ENCODE measurements at regions not wholly inside any gene's neighbourhood (a gene's known extent, or its start where the extent isn't known, plus 50 kb on each side); places are given as distances from the start of the nearest gene placed in this dataset.

DNA sequence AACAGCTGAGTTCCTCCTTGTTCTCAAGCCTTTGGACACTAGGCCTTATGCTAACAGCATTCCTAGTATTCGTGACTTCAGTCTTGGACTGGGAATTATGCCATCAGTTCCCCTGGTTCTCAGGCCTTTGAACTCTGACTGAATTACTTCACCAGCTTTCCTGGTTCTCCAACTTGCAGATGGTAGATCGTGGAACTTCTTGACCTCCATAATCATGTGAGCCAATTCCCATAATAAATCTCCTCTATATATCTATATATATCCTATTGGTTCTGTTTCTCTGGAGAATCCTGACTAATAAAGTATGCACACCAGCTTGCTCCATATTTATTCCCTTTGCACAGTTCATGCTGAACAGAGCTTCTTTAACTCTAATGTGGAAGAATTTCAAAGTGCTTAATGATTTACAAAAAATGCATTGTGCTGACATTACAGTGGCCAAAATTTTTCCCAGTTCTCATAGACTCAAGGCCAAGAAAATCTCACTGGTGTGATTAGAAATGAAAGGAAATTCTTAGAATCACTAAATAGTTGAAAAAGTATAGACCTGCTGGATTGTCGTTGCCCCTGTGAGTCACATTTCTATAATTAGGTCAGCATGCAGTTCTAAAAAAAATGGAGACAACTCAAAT lies 462.9 kb upstream of the ADAMTS5 start:
- intact Hi-C loops (cut with micrococcal nuclease), result no loop called here

GRCh38 chr21:27426196-27426595 lies 459.3 kb upstream of the ADAMTS5 start:
- peaks cover 19 to 23% of the 10 kb centered on the region in 2 donors for H3K9me3 ChIP-seq (replicated peaks in 1 of 2; ENCODE audit: control insufficient read depth in 1 of 2, insufficient read depth in 1 of 2, low read length in 2 of 2)
- intact Hi-C loops (cut with micrococcal nuclease), result no loop called here
- no peaks in the 10 kb centered on the region for H3K4me1 Mint-ChIP-seq
- no peak overlapping the region for H2AFZ ChIP-seq (ENCODE audit: insufficient read depth, low read depth, low read length, poor library complexity, severe bottlenecking)
- no peaks in the 10 kb centered on the region for H4K20me1 ChIP-seq (ENCODE audit: insufficient read depth, low read length)
- H3K27ac ChIP-seq (ENCODE audit: low read depth in 1 of 2, low read length in 2 of 2), result no peak overlapping the region
- no peaks in the 10 kb centered on the region for H3K79me2 ChIP-seq (ENCODE audit: insufficient read depth, low read length)
- no peaks in the 10 kb centered on the region for H3K36me3 ChIP-seq (replicated peaks in 1 of 2; ENCODE audit: control insufficient read depth in 1 of 2, insufficient read depth in 2 of 2, low read length in 2 of 2)
- no peaks in the 10 kb centered on the region for H3K36me3 Mint-ChIP-seq
- H3K9ac ChIP-seq (ENCODE audit: insufficient read depth, low read length, poor library complexity, severe bottlenecking), result no peak overlapping the region
- H3K9me3 Mint-ChIP-seq, result peaks cover 5 to 15% (median 7%) of the 10 kb centered on the region in 7 donors
- TF ChIP-seq, protein P1, sequence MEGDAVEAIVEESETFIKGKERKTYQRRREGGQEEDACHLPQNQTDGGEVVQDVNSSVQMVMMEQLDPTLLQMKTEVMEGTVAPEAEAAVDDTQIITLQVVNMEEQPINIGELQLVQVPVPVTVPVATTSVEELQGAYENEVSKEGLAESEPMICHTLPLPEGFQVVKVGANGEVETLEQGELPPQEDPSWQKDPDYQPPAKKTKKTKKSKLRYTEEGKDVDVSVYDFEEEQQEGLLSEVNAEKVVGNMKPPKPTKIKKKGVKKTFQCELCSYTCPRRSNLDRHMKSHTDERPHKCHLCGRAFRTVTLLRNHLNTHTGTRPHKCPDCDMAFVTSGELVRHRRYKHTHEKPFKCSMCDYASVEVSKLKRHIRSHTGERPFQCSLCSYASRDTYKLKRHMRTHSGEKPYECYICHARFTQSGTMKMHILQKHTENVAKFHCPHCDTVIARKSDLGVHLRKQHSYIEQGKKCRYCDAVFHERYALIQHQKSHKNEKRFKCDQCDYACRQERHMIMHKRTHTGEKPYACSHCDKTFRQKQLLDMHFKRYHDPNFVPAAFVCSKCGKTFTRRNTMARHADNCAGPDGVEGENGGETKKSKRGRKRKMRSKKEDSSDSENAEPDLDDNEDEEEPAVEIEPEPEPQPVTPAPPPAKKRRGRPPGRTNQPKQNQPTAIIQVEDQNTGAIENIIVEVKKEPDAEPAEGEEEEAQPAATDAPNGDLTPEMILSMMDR (IDR thresholded peaks at IDR 0.05), result no peak
- H3K27me3 Mint-ChIP-seq (ENCODE audit: low read depth in 3 of 3), result peaks cover 0 to 1% (median 0%) of the 10 kb centered on the region in 3 donors
- no CpG with 5 or more reads among the region's 1 CpG for WGBS (ENCODE audit: insufficient coverage)
- H3K27me3 ChIP-seq (ENCODE audit: control insufficient read depth in 2 of 2, insufficient read depth in 2 of 2, low read length in 2 of 2), result no peaks in the 10 kb centered on the region
- DNase-seq, result no peak
- H3K4me3 ChIP-seq (replicated peaks in 1 of 3; ENCODE audit: low read depth in 2 of 3, low read length in 3 of 3), result no peak overlapping the region
- no peak overlapping the region for H3K4me2 ChIP-seq (replicated peaks; ENCODE audit: extremely low read depth, low read length, poor library complexity, severe bottlenecking)
- H3K4me1 ChIP-seq (ENCODE audit: control insufficient read depth in 1 of 2, insufficient read depth in 2 of 2, low read length in 2 of 2), result no peaks in the 10 kb centered on the region
- H3K4me3 Mint-ChIP-seq, result no peak overlapping the region
- no peak overlapping the region for H3K27ac Mint-ChIP-seq

More for the DNA sequence above, 462.9 kb upstream of the ADAMTS5 start:
- H3K4me1 Mint-ChIP-seq, result no peaks in the 10 kb centered on the region
- Histone ChIP-seq H3K27me3 (ENCODE audit: control insufficient read depth in 2 of 2, insufficient read depth in 2 of 2, low read length in 2 of 2) (no peaks in the 10 kb centered on the region), H3K36me3 (replicated peaks in 1 of 2; ENCODE audit: control insufficient read depth in 1 of 2, insufficient read depth in 2 of 2, low read length in 2 of 2) (no peaks in the 10 kb centered on the region), H4K20me1 (ENCODE audit: insufficient read depth, low read length) (no peaks in the 10 kb centered on the region), H3K79me2 (ENCODE audit: insufficient read depth, low read length) (no peaks in the 10 kb centered on the region), H3K4me1 (ENCODE audit: control insufficient read depth in 1 of 2, insufficient read depth in 2 of 2, low read length in 2 of 2) (no peaks in the 10 kb centered on the region), H3K4me2 (replicated peaks; ENCODE audit: extremely low read depth, low read length, poor library complexity, severe bottlenecking) (no peak overlapping the region), H3K27ac (ENCODE audit: low read depth in 1 of 2, low read length in 2 of 2) (no peak overlapping the region), H3K9ac (ENCODE audit: insufficient read depth, low read length, poor library complexity, severe bottlenecking) (no peak overlapping the region), H3K9me3 (replicated peaks in 1 of 2; ENCODE audit: control insufficient read depth in 1 of 2, insufficient read depth in 1 of 2, low read length in 2 of 2) (peaks cover 8 to 9% of the 10 kb centered on the region in 2 donors), H2AFZ (ENCODE audit: insufficient read depth, low read depth, low read length, poor library complexity, severe bottlenecking) (no peak overlapping the region), H3K4me3 (replicated peaks in 1 of 3; ENCODE audit: low read depth in 2 of 3, low read length in 3 of 3) (no peak overlapping the region)
- H3K36me3 Mint-ChIP-seq, result no peaks in the 10 kb centered on the region
- peaks cover 0 to 1% (median 0%) of the 10 kb centered on the region in 3 donors for H3K27me3 Mint-ChIP-seq (ENCODE audit: low read depth in 3 of 3)
- TF ChIP-seq, protein P1 (IDR thresholded peaks at IDR 0.05), result no peak
- no peak overlapping the region for H3K4me3 Mint-ChIP-seq
- no peak overlapping the region for H3K27ac Mint-ChIP-seq
- H3K9me3 Mint-ChIP-seq, result peaks cover 3 to 13% (median 5%) of the 10 kb centered on the region in 7 donors
- WGBS (ENCODE audit: insufficient coverage), result no CpG with 5 or more reads among the region's 3 CpGs
- DNase-seq, result no peak
